Omental fat pad (tissue), 3 donors: ENCODE measurements at regions not wholly inside any gene's neighbourhood (a gene's known extent, or its start where the extent isn't known, plus 50 kb on each side); places are given as distances from the start of the nearest gene placed in this dataset.
A peak's percentile ranks its signal among the peaks of the same experiment; 100 is the strongest.
"Not testable (repeated sequence)": the region's sequence is repeated elsewhere in the genome, so short reads cannot be mapped to it uniquely, and the experiment has no call there.

Experiments
- ATAC-seq: fragments of 150-250 bp; one replicate; pipeline ENCODE4 v1.9.1; 2016; ENCODE audit warnings: mild to moderate bottlenecking, moderate library complexity; ENCODE audit not compliant: low FRiP score
- DNase-seq: peaks from one replicate; pipeline ENCODE4 v3.0.0-alpha.2; 2019; ENCODE audit warnings: low spot score
- CTCF ChIP-seq, 3 donors: fragments of 450-650 bp; IDR thresholded peaks; one replicate each; pipeline ENCODE4 v1.5.1; 2016 to 2017; ENCODE audit warnings: antibody characterized with exemption in 3 of 3, mild to moderate bottlenecking in 3 of 3, moderate library complexity in 2 of 3

GRCh38 chr21:31798842-31799704 is 67.2 kb upstream of the SCAF4 start:
- DNase-seq (no peak), ATAC-seq (no peak)
- no peak for TF ChIP-seq CTCF (IDR thresholded peaks at IDR 0.05)

GRCh38 chr21:31795992-31796391 is 64.1 kb upstream of the SCAF4 start:
- DNase-seq (no peak), ATAC-seq (no peak)
- no peak for TF ChIP-seq CTCF (IDR thresholded peaks at IDR 0.05)

- ATAC-seq, DNase-seq: not testable (repeated sequence)
Measured at GRCh38 chr21:31790420-31790819, 58.5 kb upstream of the SCAF4 start.

GRCh38 chr21:31788581-31788980 is 56.7 kb upstream of the SCAF4 start:
- TF ChIP-seq CTCF (IDR thresholded peaks at IDR 0.05): no peak
- ATAC-seq (no peak), DNase-seq (no peak)

GRCh38 chr21:31787691-31788090 is 55.8 kb upstream of the SCAF4 start:
- DNase-seq, ATAC-seq: not testable (repeated sequence)

GRCh38 chr21:31786164-31786920 is 54.4 kb upstream of the SCAF4 start:
- no peak for TF ChIP-seq CTCF (IDR thresholded peaks at IDR 0.05)
- ATAC-seq (no peak), DNase-seq (no peak)

GRCh38 chr21:31785237-31786163 is 53.6 kb upstream of the SCAF4 start:
- ATAC-seq: peak; percentile 62
- DNase-seq: peak; percentile 62

GRCh38 chr21:31781737-31782136 is 49.8 kb upstream of the SCAF4 start:
- no peak for DNase-seq
- no peak for TF ChIP-seq CTCF (IDR thresholded peaks at IDR 0.05)
- peak; percentile 41 for ATAC-seq
